ENCODE measurements at regions not wholly inside any gene's neighbourhood (a gene's known extent, or its start where the extent isn't known, plus 50 kb on each side); places are given as distances from the start of the nearest gene placed in this dataset.
"Not testable (repeated sequence)": the region's sequence is repeated elsewhere in the genome, so short reads cannot be mapped to it uniquely, and the experiment has no call there.

GRCh38 chr15:84152381-84152979 is 83.1 kb upstream of the GOLGA6L4 start:
- not testable (repeated sequence) for DNase-seq (ENCODE audit: low read depth in 2 of 2)

- DNase-seq (ENCODE audit: low read depth in 2 of 2): not testable (repeated sequence)
Measured at GRCh38 chr15:84153655-84154140, 81.9 kb upstream of the GOLGA6L4 start.

- DNase-seq (ENCODE audit: low read depth in 2 of 2): not testable (repeated sequence)
Measured at GRCh38 chr15:84154314-84154713, 81.3 kb upstream of the GOLGA6L4 start.

- DNase-seq (ENCODE audit: low read depth in 2 of 2): not testable (repeated sequence)
Measured at GRCh38 chr15:84154787-84155186, 80.8 kb upstream of the GOLGA6L4 start.

GRCh38 chr15:84155792-84156587 is 79.6 kb upstream of the GOLGA6L4 start:
- DNase-seq (ENCODE audit: low read depth in 2 of 2): not testable (repeated sequence)

GRCh38 chr15:84156588-84156840 is 79.1 kb upstream of the GOLGA6L4 start:
- not testable (repeated sequence) for DNase-seq (ENCODE audit: low read depth in 2 of 2)

- DNase-seq (ENCODE audit: low read depth in 2 of 2): not testable (repeated sequence)
Measured at GRCh38 chr15:84157056-84157632, 78.4 kb upstream of the GOLGA6L4 start.

- DNase-seq (ENCODE audit: low read depth in 2 of 2): not testable (repeated sequence)
Measured at GRCh38 chr15:84157857-84158256, 77.7 kb upstream of the GOLGA6L4 start.

GRCh38 chr15:84159346-84160269 is 76.0 kb upstream of the GOLGA6L4 start:
- not testable (repeated sequence) for DNase-seq (ENCODE audit: low read depth in 2 of 2)

- not testable (repeated sequence) for DNase-seq (ENCODE audit: low read depth in 2 of 2)
Measured at GRCh38 chr15:84164423-84165292, 70.9 kb upstream of the GOLGA6L4 start.

- DNase-seq (ENCODE audit: low read depth in 2 of 2): not testable (repeated sequence)
Measured at GRCh38 chr15:84170029-84170428, 65.5 kb upstream of the GOLGA6L4 start.

- DNase-seq (ENCODE audit: low read depth in 2 of 2): not testable (repeated sequence)
Measured at GRCh38 chr15:84173231-84173610, 62.4 kb upstream of the GOLGA6L4 start.

All from stimulated activated CD8-positive, alpha-beta memory T cell treated with anti-CD3 and anti-CD28 coated beads, Interleukin-15, amount 100 ng/mL, for 4 hours (primary cell).